GM18505 (cell line): ENCODE measurements at regions not wholly inside any gene's neighbourhood (a gene's known extent, or its start where the extent isn't known, plus 50 kb on each side); places are given as distances from the start of the nearest gene placed in this dataset.
A peak's percentile ranks its signal among the peaks of the same experiment; 100 is the strongest.
"Not testable (repeated sequence)": the region's sequence is repeated elsewhere in the genome, so short reads cannot be mapped to it uniquely, and the experiment has no call there.

Experiments used
- ATAC-seq: cut with Tn5 transposase; IDR thresholded peaks from one replicate; pipeline ENCODE4 v1.9.1; 2021; ENCODE audit not compliant: unreplicated experiment
- POLR2A ChIP-seq: IDR thresholded peaks from 4 replicates; pipeline ENCODE4 v1.6.1; 2011; ENCODE audit warnings: borderline replicate concordance; ENCODE audit not compliant: insufficient read depth, insufficient read length; ENCODE audit errors: extremely low read depth

DNA sequence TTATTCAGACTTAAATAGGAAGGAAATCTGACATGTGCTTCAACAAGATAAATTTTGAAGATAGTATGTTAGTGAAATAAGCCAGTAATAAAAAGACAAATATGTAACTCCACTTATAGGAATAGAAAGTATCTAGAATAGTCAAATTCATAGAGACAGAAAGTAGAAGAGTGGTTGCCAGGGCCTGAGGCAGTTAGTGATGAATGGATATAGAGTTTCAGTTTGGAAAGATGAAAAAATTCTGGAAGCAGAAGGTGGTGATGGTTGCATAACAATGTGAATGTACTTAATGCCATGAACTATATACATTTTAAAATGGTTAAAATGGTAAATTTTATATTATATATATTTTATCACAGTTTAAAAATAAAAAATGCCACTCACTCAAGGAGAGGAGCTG, 54.3 kb downstream of the HAND2 start:
- ATAC-seq: no peak
- TF ChIP-seq POLR2A: no peak

DNA sequence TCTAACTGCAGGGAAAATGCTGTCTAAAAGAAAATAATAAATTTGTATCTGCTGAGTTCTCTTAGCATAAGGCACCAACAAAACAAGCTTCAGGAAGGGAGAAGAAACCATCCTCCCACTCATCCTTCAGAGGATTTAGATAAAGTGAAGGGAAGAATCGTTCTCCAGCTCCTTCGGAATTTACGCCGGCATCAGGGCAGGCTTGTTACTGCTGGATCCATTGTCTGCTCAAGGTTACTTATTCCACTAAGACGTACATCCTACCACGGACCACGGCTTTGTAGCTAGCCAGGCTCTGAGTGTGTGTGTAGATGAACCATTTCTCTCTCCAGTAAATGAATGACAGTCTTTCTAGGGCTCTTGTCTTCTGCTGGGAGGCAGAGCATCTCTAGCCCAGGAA, 60.4 kb downstream of the HAND2 start:
- ATAC-seq: no peak
- no peak for TF ChIP-seq POLR2A

DNA sequence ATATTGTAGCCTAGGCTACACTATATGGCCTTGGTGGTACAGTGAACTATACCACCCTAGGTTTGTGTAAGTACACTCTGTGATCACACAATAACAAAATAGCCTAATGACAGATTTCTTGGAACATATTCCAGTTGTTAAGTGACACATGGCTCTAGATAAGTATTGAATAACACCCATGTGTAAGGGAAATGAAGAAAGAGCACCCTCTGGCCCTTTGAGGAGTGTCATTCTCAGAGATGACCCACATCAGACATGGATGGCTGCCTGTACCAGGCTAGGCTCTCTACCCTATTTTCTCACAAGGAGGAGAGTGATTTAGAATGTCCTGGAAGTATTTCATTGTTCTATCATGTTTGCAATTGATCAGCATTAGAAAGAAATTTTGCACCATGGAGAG, 61.7 kb downstream of the HAND2 start:
- no peak for ATAC-seq
- no peak for TF ChIP-seq POLR2A

DNA sequence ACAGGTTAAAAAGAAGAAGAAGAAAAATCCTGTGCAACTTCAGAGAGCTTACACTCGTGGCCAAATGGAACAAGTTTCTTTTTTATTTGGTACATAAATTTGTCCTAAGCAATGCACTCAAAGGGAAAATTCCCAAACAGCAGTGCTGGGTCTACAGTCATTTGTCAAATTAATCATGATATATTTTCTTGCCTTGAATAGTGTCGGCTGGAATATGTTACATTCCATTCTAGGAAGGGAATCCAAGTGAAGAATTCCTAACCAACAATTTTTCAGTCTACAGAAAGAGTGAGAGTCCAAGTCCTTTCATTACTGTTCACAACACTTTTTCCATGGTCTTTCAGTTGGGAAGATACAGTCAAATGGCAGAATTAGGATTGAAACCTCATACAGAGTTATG, 63.9 kb downstream of the HAND2 start:
- no peak for TF ChIP-seq POLR2A
- no peak for ATAC-seq

- no peak for TF ChIP-seq POLR2A
- no peak for ATAC-seq
These were observed 65.5 kb downstream of the HAND2 start for GRCh38 chr4:173464481-173464880.

DNA sequence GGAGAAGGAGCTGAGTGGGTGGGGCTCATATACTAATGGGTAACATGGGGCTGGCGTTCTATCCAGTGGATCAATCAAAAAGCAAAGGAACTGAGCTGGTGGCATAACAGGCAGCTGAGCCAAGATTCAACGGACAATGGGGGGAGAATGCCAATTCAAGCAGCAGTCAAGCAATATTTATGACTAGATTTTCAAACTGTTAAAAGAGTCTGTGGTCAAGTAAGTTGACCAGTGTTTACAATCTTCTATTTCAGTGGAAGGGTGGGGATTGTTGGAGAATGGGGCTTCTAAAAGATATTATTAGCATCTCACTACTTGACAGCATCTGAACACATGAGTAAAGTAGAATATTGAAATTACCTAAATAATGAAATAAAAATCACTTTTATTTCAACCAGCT, 64.9 kb upstream of the SCRG1 start:
- ATAC-seq: no peak
- no peak for TF ChIP-seq POLR2A

- TF ChIP-seq POLR2A: no peak
- no peak for ATAC-seq
These were observed 62.3 kb upstream of the SCRG1 start for GRCh38 chr4:173461170-173461569.

DNA sequence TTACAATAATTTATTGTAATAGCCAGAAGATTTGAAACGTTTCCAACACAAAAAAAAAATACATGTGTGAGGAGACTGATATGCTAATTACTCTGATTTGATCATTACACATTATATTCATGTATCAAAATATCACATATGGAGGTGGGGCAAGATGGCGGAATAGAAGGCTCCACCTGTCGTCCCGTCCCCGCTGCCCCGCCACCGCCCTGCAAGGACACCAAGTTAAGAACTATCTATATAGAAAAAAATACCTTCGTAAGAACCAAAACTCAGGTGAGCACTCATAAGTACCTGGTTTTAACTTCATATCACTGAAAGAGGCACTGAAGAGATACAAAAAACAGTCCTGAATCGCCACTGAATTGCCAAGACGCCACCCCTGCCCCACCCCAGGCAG, 60.9 kb upstream of the SCRG1 start:
- ATAC-seq: no peak

GRCh38 chr4:173457893-173458292, 59.0 kb upstream of the SCRG1 start:
- ATAC-seq: no peak
- TF ChIP-seq POLR2A: no peak

More for the DNA sequence above, 60.9 kb upstream of the SCRG1 start:
- no peak for TF ChIP-seq POLR2A

GRCh38 chr4:173451435-173451834, 52.5 kb upstream of the SCRG1 start:
- not testable (repeated sequence) for ATAC-seq

DNA sequence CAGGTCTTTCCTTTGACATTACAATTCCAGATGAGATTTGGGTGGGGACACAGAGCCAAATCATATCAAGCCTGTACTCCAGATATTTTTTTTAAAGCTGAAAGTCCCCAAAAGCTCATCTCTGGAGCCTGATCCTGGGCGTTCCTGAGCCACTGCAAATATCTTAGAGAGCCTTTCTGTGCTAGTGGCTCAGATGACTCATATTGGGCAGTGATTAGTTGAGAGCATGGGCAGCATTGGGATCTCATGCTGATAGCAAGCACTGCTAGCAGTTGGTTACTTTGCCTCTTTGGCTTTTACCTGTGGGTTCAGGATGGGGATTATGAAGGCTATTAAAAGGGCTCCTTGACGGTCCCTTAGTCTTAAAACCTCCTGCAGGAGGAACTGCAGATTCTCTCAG, 51.4 kb upstream of the SCRG1 start:
- TF ChIP-seq POLR2A: no peak
- no peak for ATAC-seq

- no peak for ATAC-seq
- no peak for TF ChIP-seq POLR2A
These were observed 50.4 kb upstream of the SCRG1 start for GRCh38 chr4:173449380-173449717.

DNA sequence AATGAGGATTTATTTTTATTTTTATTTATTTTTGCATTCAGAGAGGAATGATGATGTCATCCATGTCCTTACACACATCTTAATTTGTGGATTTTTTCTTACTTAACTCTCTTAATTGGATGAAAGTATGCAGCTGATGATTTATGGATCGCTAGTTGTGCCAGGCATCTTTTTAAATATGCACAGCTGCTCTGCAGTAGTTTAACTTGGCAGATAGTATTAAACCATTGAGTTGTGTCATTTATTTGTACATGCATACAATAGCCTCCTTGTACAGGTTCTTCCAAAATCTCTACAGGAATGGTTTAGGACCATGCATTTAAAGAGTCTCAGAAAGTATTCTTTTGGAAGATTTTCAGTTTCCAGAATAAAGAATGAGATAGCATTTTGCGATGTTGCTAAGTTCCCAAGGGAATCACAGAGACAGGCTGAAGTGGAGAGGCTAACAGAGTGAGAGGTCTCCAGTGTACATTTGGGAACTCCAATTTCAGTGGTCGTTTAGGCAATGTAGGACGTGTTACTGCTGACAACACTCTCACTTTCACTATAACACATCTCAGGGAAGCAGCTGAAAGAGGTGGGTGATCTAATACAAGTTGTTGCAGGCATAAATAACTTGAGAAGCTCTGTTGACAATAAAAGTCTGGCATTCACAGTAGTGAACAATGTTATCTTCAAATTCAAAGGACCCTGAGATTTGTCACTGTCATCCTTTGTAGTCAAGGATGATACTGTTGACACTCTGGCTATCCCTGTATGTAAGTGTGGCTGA, 49.9 kb upstream of the SCRG1 start:
- TF ChIP-seq POLR2A: no peak
- ATAC-seq: peak; percentile 59
